OCI-LY3 (cell line): ENCODE measurements at regions not wholly inside any gene's neighbourhood (a gene's known extent, or its start where the extent isn't known, plus 50 kb on each side); places are given as distances from the start of the nearest gene placed in this dataset.

Experiments
- H2AFZ ChIP-seq: fragments of 200-600, 300-600 bp; shearing (Covaris generic); 2 replicates; pipeline ENCODE4 v1.6.0; 2014; ENCODE audit warnings: antibody characterized with exemption, low read depth, low read length
- H3K27ac ChIP-seq: fragments of 200-600, 300-600 bp; sonication (generic); 2 replicates; pipeline ENCODE4 v1.5.1; 2014; ENCODE audit warnings: mild to moderate bottlenecking, low read length, moderate library complexity, mixed read lengths
- H3K27me3 ChIP-seq: fragments of 200-600, 300-600 bp; sonication (generic); 2 replicates; pipeline ENCODE4 v1.6.1; 2014; ENCODE audit warnings: low read depth, low read length, mixed read lengths
- H3K36me3 ChIP-seq: fragments of 200-600, 300-600 bp; sonication (generic); replicated peaks from 2 replicates; pipeline ENCODE3; 2014; ENCODE audit warnings: low read depth, low read length, mixed read lengths
- H3K4me1 ChIP-seq: fragments of 300-600, 200-600 bp; sonication (generic); 2 replicates; pipeline ENCODE4 v1.6.1; 2014; ENCODE audit warnings: low read length, mixed read lengths
- H3K4me2 ChIP-seq: fragments of 200-600, 300-600 bp; sonication (generic); 2 replicates; pipeline ENCODE4 v1.6.1; 2014; ENCODE audit warnings: low read length, mixed read lengths
- H3K4me3 ChIP-seq: fragments of 300-600, 200-600 bp; sonication (generic); 2 replicates; pipeline ENCODE4 v1.5.1; 2014; ENCODE audit warnings: antibody characterized with exemption, mild to moderate bottlenecking, low read length, moderate library complexity
- H3K79me2 ChIP-seq: fragments of 300-600, 200-600 bp; shearing (Covaris generic); 2 replicates; pipeline ENCODE4 v1.6.1; 2014; ENCODE audit warnings: mild to moderate bottlenecking, low read length, mixed read lengths
- H3K9ac ChIP-seq: fragments of 300-600, 200-600 bp; shearing (Covaris generic); 2 replicates; pipeline ENCODE4 v1.6.0; 2014; ENCODE audit warnings: mild to moderate bottlenecking, low read length, moderate library complexity
- H3K9me3 ChIP-seq: fragments of 200-600, 300-600 bp; shearing (Covaris generic); 2 replicates; pipeline ENCODE4 v1.6.1; 2014; ENCODE audit warnings: low read length, mixed read lengths; ENCODE audit not compliant: insufficient read depth
- H4K20me1 ChIP-seq: fragments of 200-600, 300-600 bp; sonication (generic); 2 replicates; pipeline ENCODE4 v1.6.1; 2016; ENCODE audit warnings: low read length, mixed read lengths; ENCODE audit not compliant: insufficient read depth
- CTCF ChIP-seq: fragments of 200-600, 300-600 bp; sonication (generic); IDR thresholded peaks from 2 replicates; pipeline ENCODE4 v1.5.1; 2014; ENCODE audit warnings: antibody characterized with exemption, low read length, low read depth
- EZH2phosphoT487 ChIP-seq: fragments of 200-600 bp; shearing (Covaris generic); IDR thresholded peaks from 2 replicates; pipeline ENCODE4 v1.6.1; 2018; ENCODE audit warnings: antibody characterized with exemption, mixed run types, low read depth

DNA sequence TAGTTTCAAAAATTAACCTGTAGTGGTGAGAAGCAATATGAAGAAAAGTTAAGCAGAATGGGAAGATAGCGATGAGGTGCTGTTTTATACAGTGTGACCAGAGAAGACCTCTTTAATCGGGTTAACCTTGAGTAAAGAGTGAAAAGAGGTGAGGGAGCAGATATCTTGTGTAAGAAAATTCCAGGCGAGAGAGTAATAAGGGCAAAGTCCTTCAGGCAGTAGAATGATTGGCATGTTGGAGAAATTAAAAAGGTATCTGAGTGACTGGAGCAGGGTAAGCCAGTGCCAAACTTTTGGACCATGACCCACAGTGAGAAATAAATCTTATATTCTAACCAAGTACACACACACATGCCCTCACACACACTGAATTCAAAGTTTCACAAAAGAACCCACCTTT, 374.7 kb upstream of the LARGE1 start:
- H2AFZ ChIP-seq, result no peak overlapping the region
- no peaks in the 10 kb centered on the region for H3K9me3 ChIP-seq
- H3K27ac ChIP-seq, result no peak overlapping the region
- H3K36me3 ChIP-seq, result no peaks in the 10 kb centered on the region
- no peak overlapping the region for H3K4me3 ChIP-seq
- no peak overlapping the region for H3K4me2 ChIP-seq
- no peaks in the 10 kb centered on the region for H3K4me1 ChIP-seq
- peaks cover 26% of the 10 kb centered on the region for H3K27me3 ChIP-seq
- no peak overlapping the region for H3K9ac ChIP-seq
- H3K79me2 ChIP-seq, result no peaks in the 10 kb centered on the region
- no peaks in the 10 kb centered on the region for H4K20me1 ChIP-seq
- TF ChIP-seq CTCF (no peak), EZH2phosphoT487 (no peak)

DNA sequence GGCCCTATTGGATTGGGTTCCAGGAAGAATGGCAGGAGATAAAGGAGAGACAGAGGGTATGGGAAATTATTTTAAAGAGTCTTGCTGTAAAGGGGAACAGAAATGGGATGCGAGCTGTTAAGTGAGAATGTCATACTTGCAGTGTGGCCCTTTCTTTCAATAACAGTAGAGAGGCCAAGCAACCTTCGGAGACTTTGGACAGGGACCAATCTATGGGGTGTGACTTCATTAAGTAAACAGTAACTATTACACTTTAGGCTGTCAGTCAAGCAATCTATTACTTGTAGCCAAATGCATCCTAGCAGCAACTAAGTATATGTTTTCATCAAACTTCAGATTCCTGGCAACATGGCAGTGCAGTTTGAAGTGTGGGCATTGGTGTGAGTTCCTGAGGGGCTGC, 376.2 kb upstream of the LARGE1 start:
- no peaks in the 10 kb centered on the region for H3K79me2 ChIP-seq
- no peak overlapping the region for H2AFZ ChIP-seq
- H4K20me1 ChIP-seq, result no peaks in the 10 kb centered on the region
- no peak for TF ChIP-seq CTCF
- no peak for TF ChIP-seq EZH2phosphoT487
- H3K27me3 ChIP-seq, result peaks cover 26% of the 10 kb centered on the region
- no peaks in the 10 kb centered on the region for H3K9me3 ChIP-seq
- no peak overlapping the region for H3K4me3 ChIP-seq
- H3K4me2 ChIP-seq, result no peak overlapping the region
- H3K27ac ChIP-seq, result no peak overlapping the region
- H3K9ac ChIP-seq, result no peak overlapping the region
- H3K36me3 ChIP-seq, result no peaks in the 10 kb centered on the region
- H3K4me1 ChIP-seq, result no peaks in the 10 kb centered on the region

GRCh38 chr22:34297536-34298120, 377.4 kb upstream of the LARGE1 start:
- H3K4me3 ChIP-seq, result no peak overlapping the region
- H2AFZ ChIP-seq, result no peak overlapping the region
- H3K27me3 ChIP-seq, result peaks cover 26% of the 10 kb centered on the region
- no peaks in the 10 kb centered on the region for H3K4me1 ChIP-seq
- H3K36me3 ChIP-seq, result no peaks in the 10 kb centered on the region
- H3K9ac ChIP-seq, result no peak overlapping the region
- TF ChIP-seq CTCF, result no peak
- TF ChIP-seq EZH2phosphoT487, result no peak
- no peaks in the 10 kb centered on the region for H3K79me2 ChIP-seq
- no peaks in the 10 kb centered on the region for H4K20me1 ChIP-seq
- no peak overlapping the region for H3K27ac ChIP-seq
- H3K9me3 ChIP-seq, result no peaks in the 10 kb centered on the region
- no peak overlapping the region for H3K4me2 ChIP-seq

- H3K36me3 ChIP-seq, result no peaks in the 10 kb centered on the region
- H3K79me2 ChIP-seq, result no peaks in the 10 kb centered on the region
- no peak overlapping the region for H3K4me2 ChIP-seq
- no peak overlapping the region for H3K4me3 ChIP-seq
- H3K27me3 ChIP-seq, result peaks cover 10% of the 10 kb centered on the region; the same call in 1 of the 2 replicates
- H4K20me1 ChIP-seq, result no peaks in the 10 kb centered on the region
- TF ChIP-seq EZH2phosphoT487, result no peak
- TF ChIP-seq CTCF, result no peak
- H3K9ac ChIP-seq, result no peak overlapping the region
- no peaks in the 10 kb centered on the region for H3K4me1 ChIP-seq
- H3K9me3 ChIP-seq, result no peaks in the 10 kb centered on the region
- no peak overlapping the region for H2AFZ ChIP-seq
- H3K27ac ChIP-seq, result no peak overlapping the region
These were observed 379.2 kb upstream of the LARGE1 start for GRCh38 chr22:34299496-34299895.
